ENCODE measurements at regions not wholly inside any gene's neighbourhood (a gene's known extent, or its start where the extent isn't known, plus 50 kb on each side); places are given as distances from the start of the nearest gene placed in this dataset.

DNA sequence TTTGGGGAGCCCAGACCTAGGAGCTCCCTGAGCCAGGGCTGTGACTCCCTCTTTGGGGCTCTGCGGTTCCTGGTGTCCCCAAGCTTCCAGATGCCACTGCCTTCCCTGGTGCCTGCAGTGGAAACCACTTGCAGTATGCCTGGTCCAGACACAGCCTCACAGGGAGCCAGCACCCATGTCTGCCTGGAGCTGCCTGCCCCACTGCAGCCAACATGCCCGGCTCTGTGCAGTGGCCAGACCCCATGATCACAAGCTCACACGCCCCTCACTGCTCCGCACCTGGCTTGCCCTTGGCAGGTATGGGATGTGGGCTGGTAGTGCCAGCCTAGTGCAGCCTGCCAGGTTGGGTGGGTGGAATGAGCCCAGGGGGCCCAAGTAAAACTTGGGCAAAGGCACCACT, 644.8 kb downstream of the HTR1B start:
- no peak overlapping the region for H3K4me3 ChIP-seq (ENCODE audit: control insufficient read depth, low read depth, low read length)
- TF ChIP-seq, protein P1, sequence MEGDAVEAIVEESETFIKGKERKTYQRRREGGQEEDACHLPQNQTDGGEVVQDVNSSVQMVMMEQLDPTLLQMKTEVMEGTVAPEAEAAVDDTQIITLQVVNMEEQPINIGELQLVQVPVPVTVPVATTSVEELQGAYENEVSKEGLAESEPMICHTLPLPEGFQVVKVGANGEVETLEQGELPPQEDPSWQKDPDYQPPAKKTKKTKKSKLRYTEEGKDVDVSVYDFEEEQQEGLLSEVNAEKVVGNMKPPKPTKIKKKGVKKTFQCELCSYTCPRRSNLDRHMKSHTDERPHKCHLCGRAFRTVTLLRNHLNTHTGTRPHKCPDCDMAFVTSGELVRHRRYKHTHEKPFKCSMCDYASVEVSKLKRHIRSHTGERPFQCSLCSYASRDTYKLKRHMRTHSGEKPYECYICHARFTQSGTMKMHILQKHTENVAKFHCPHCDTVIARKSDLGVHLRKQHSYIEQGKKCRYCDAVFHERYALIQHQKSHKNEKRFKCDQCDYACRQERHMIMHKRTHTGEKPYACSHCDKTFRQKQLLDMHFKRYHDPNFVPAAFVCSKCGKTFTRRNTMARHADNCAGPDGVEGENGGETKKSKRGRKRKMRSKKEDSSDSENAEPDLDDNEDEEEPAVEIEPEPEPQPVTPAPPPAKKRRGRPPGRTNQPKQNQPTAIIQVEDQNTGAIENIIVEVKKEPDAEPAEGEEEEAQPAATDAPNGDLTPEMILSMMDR (conservative IDR thresholded peaks at IDR 0.05; ENCODE audit: control insufficient read depth, insufficient read depth, low read depth, low read length): no peak

DNA sequence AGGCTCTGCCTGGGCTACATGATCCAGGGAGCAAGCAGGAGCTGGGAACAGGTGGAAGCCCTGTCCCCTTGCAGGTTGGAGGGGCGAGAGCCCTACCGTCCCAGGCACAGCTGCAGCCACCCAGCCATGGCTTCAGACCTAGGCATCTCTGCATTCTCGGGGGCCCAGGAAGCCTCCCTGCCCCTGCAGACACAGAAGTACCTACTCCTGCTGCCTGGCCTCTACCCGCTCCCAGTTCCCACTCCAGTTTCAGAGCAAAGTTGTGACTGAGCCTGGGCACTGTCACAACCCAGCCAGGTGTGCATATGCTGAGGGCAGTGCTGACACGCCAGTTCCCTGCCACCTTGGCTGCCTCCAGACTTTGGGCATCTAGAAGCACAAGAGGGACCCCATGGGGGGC, 645.9 kb downstream of the HTR1B start:
- no peak for DNase-seq (ENCODE audit: low read depth)
- no peak overlapping the region for H3K4me3 ChIP-seq (ENCODE audit: control insufficient read depth, low read depth, low read length)
- TF ChIP-seq, protein P1 (conservative IDR thresholded peaks at IDR 0.05; ENCODE audit: control insufficient read depth, insufficient read depth, low read depth, low read length): no peak

More for the DNA sequence above, 644.8 kb downstream of the HTR1B start:
- DNase-seq (ENCODE audit: low read depth): no peak

DNA sequence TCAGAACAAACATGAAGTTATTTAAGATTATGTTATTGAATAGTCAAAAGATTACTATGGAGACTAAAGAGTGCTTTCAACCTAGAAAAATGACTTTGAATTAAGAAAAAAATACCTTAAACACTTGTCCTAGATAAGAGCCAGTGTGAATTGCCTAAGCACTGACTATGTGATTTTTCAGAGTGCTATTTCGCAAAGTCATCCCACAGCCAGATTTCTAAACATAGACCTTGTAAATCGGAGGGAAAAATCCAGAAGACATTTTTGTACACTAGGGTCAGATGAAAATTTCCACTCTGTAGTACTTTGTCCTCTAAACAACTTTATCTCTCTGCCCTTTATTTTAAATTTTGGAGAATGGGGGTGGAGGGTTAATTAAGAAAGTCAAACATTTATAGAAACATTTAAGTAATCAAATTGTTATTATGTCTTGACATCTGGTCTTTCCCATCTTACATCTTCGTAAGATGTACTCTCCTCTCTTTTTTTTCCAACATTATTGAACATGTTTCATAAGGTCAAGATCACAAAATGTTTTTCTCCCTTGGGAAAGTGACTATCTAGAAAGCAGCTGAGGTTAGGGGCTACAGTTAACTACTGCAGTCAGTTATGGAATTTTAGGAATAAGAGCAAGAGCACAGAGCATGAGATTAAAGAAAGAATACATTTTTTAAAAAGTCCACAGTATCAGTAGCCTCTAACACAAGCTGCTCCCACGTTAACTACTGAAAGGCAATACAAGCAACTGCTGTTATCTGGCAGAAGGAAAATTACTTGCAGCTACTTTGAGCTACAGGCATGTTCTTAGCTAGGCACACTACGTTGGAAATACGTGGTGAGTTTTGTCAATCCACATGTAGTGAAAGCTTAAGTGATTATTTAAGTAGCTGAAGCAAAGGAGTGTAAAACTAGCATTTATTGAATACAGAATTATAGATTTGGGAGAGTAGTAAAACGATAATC, 648.5 kb downstream of the HTR1B start:
- TF ChIP-seq, protein P1 (conservative IDR thresholded peaks at IDR 0.05; ENCODE audit: control insufficient read depth, insufficient read depth, low read depth, low read length): no peak
- H3K4me3 ChIP-seq (ENCODE audit: control insufficient read depth, low read depth, low read length): no peak overlapping the region
- no peak for DNase-seq (ENCODE audit: low read depth)

DNA sequence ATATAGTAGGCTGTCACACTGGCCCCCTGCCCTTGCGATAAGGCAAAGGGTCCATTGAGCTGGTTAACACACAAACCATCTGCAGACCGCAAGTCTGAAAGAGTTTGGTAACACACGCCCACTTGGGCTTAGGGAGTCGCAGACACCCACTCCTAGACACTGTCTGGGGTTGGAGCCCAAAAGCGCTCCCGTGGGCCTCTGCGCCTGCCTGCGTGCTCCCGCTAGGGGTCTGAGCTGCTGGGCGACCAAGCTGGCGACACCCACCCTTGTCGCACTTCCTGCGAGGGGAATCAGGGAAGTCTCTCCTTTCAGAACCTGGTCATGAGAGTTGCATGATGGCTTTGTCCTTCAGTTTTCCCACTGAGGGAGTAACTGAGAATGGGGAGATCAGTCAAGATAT, 653.0 kb downstream of the HTR1B start:
- no peak overlapping the region for H3K4me3 ChIP-seq (ENCODE audit: control insufficient read depth, low read depth, low read length)
- DNase-seq (ENCODE audit: low read depth): no peak
- TF ChIP-seq, protein P1 (conservative IDR thresholded peaks at IDR 0.05; ENCODE audit: control insufficient read depth, insufficient read depth, low read depth, low read length): no peak

DNA sequence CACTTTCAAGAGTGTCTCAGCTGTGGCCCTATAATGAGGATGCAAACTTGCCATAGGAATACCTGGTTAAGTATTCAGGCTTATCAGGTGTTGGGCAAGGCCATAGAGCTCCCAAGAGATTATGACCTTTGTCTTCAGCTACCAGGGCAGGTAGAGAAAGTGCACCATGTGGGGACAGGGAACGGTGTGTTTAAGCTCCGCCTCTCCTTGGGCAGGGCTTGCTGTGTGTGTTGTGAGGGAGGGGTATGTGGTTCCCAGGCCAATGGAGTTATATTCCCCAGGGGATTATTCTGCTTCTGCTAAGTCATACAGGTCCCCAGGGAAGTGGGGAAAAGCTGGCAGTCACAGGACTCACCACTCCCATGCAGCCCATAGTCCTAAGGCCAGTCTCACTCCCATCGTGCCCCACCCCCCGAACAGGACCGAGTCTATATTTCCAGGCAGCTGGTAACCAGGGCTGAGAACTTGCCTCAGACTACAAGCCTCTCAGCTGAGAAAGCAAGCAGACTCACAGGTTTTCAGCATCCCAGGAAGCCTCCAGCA, 660.2 kb downstream of the HTR1B start:
- H3K4me3 ChIP-seq (ENCODE audit: control insufficient read depth, low read depth, low read length): no peak overlapping the region
- DNase-seq (ENCODE audit: low read depth): no peak
- TF ChIP-seq, protein P1 (conservative IDR thresholded peaks at IDR 0.05; ENCODE audit: control insufficient read depth, insufficient read depth, low read depth, low read length): no peak

DNA sequence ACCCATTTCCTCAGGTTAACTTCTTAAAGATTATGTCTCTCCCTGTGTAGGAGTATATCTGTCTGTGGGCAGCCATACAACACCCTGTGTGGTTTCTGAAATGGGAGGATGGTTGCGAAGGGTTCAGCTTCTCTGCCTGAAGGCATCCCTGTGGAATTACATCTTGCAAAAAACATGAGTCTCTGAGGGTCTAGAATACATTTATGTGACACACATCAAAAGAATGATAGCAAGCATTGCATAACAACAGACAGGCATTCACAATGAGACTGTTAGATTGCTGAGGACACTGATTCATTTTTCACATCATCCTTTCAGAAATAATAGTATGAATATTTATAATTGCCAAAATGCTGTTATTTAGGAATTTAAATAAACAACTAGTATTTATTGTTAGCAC, 670.9 kb downstream of the HTR1B start:
- DNase-seq (ENCODE audit: low read depth): peak; percentile 40
- TF ChIP-seq, protein P1 (conservative IDR thresholded peaks at IDR 0.05; ENCODE audit: control insufficient read depth, insufficient read depth, low read depth, low read length): no peak
- no peak overlapping the region for H3K4me3 ChIP-seq (ENCODE audit: control insufficient read depth, low read depth, low read length)
